ENCODE measurements at regions not wholly inside any gene's neighbourhood (a gene's known extent, or its start where the extent isn't known, plus 50 kb on each side); places are given as distances from the start of the nearest gene placed in this dataset.

DNA sequence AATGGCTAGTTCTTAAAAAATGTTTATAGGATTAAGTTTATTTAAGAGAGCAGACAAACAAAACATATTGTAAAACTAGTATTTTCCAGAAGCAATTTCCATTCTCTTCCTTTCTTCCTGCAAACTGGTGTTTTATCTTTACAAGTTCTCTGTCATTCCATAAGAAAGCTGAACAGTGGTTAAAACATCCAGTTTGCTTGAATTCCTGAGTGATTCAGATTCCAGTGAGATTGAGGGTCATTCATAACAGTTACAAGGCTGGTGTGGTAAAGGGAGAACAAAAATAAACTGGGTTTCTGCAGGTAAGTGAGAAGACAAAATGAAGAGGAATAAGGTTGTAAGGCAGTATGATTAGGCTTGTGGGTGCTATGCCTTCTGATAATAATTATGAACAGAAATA, 544.8 kb upstream of the DIPK2B start:
- no peaks in the 10 kb centered on the region for H3K27me3 ChIP-seq (ENCODE audit: control insufficient read depth in 1 of 2, insufficient read depth in 2 of 2, low read length in 2 of 2)
- POLR2A ChIA-PET: no interaction called here
- no TSS peak for BruUV-seq (replicated peaks)
- no peaks in the 10 kb centered on the region for H3K9me3 ChIP-seq (ENCODE audit: low read length)
- H3K4me1 ChIP-seq (ENCODE audit: insufficient read depth, low read length): no peaks in the 10 kb centered on the region
- DNase-seq (ENCODE audit: low spot score) (no peak), ATAC-seq (no peak), FAIRE-seq (no peak)
- H3K27ac ChIP-seq (ENCODE audit: extremely low read length, insufficient read depth, low read length): no peak overlapping the region
- CTCF ChIA-PET (ENCODE audit: low intra/inter-chr PET ratio, low total read pairs): no interaction called here
- H2AFZ ChIP-seq (ENCODE audit: low read length): no peak overlapping the region
- peaks cover 1 to 5% of the 10 kb centered on the region in 2 experiments; a peak in 2 of 5 replicates for H3K36me3 ChIP-seq (replicated peaks in 1 of 2; ENCODE audit: control insufficient read depth in 1 of 2, insufficient read depth in 2 of 2, low read length in 2 of 2)
- intact Hi-C loops (cut with micrococcal nuclease; ENCODE audit: unreplicated experiment): no loop called here
- H3K4me3 ChIP-seq (replicated peaks in 1 of 3; ENCODE audit: insufficient read depth in 1 of 3, low read depth in 2 of 3, low read length in 3 of 3): no peak overlapping the region
- no peak overlapping the region for H3K9ac ChIP-seq (ENCODE audit: insufficient read depth, low read depth, low read length)
- in situ Hi-C loops (cut with HindIII; ENCODE audit: extremely low pct_ligation_motif_present, low pct_unique_long_range_greater_than_20kb): loop anchor here (25.0 kb wide), 1 partner anchor 433 kb away; no protein-coding TSS in a partner anchor
- no peaks in the 10 kb centered on the region for H4K20me1 ChIP-seq (ENCODE audit: insufficient read depth, low read length)
- no peak overlapping the region for H3K4me2 ChIP-seq (ENCODE audit: low read depth, low read length)
- TF ChIP-seq STAT5B (CRISPR knock-in tag; IDR thresholded peaks at IDR 0.05) (no peak), ZNF629 (CRISPR knock-in tag; conservative IDR thresholded peaks at IDR 0.05) (no peak), ZNF451 (CRISPR knock-in tag; IDR thresholded peaks at IDR 0.05) (no peak), SALL1 (CRISPR knock-in tag; IDR thresholded peaks at IDR 0.05) (no peak), AHR (CRISPR knock-in tag; IDR thresholded peaks at IDR 0.05) (no peak), RARG (CRISPR knock-in tag; IDR thresholded peaks at IDR 0.05; ENCODE audit: low read depth) (no peak), NFIB (CRISPR knock-in tag; IDR thresholded peaks at IDR 0.05; ENCODE audit: borderline replicate concordance) (no peak), KLF11 (CRISPR knock-in tag; IDR thresholded peaks at IDR 0.05) (no peak), FOXK1 (CRISPR knock-in tag; IDR thresholded peaks at IDR 0.05; ENCODE audit: borderline replicate concordance, low read depth) (no peak), MXI1 (IDR thresholded peaks at IDR 0.05; ENCODE audit: borderline replicate concordance, low read depth, low read length) (no peak), ZNF274 (CRISPR knock-in tag; IDR thresholded peaks at IDR 0.05) (no peak), ZBTB42 (CRISPR knock-in tag; IDR thresholded peaks at IDR 0.05) (no peak), TBX3 (IDR thresholded peaks at IDR 0.05; ENCODE audit: borderline replicate concordance) (no peak), ATM (IDR thresholded peaks at IDR 0.05; ENCODE audit: borderline replicate concordance) (no peak), ONECUT2 (CRISPR knock-in tag; IDR thresholded peaks at IDR 0.05) (no peak), ZNF468 (CRISPR knock-in tag; IDR thresholded peaks at IDR 0.05) (no peak)
- TF ChIP-seq, protein P1, sequence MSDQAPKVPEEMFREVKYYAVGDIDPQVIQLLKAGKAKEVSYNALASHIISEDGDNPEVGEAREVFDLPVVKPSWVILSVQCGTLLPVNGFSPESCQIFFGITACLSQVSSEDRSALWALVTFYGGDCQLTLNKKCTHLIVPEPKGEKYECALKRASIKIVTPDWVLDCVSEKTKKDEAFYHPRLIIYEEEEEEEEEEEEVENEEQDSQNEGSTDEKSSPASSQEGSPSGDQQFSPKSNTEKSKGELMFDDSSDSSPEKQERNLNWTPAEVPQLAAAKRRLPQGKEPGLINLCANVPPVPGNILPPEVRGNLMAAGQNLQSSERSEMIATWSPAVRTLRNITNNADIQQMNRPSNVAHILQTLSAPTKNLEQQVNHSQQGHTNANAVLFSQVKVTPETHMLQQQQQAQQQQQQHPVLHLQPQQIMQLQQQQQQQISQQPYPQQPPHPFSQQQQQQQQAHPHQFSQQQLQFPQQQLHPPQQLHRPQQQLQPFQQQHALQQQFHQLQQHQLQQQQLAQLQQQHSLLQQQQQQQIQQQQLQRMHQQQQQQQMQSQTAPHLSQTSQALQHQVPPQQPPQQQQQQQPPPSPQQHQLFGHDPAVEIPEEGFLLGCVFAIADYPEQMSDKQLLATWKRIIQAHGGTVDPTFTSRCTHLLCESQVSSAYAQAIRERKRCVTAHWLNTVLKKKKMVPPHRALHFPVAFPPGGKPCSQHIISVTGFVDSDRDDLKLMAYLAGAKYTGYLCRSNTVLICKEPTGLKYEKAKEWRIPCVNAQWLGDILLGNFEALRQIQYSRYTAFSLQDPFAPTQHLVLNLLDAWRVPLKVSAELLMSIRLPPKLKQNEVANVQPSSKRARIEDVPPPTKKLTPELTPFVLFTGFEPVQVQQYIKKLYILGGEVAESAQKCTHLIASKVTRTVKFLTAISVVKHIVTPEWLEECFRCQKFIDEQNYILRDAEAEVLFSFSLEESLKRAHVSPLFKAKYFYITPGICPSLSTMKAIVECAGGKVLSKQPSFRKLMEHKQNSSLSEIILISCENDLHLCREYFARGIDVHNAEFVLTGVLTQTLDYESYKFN (CRISPR knock-in tag; conservative IDR thresholded peaks at IDR 0.05): no peak
- TF ChIP-seq, protein P2, sequence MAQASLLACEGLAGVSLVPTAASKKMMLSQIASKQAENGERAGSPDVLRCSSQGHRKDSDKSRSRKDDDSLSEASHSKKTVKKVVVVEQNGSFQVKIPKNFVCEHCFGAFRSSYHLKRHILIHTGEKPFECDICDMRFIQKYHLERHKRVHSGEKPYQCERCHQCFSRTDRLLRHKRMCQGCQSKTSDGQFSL (CRISPR knock-in tag; IDR thresholded peaks at IDR 0.05): no peak
- TF ChIP-seq, protein P3, sequence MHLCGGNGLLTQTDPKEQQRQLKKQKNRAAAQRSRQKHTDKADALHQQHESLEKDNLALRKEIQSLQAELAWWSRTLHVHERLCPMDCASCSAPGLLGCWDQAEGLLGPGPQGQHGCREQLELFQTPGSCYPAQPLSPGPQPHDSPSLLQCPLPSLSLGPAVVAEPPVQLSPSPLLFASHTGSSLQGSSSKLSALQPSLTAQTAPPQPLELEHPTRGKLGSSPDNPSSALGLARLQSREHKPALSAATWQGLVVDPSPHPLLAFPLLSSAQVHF (CRISPR knock-in tag; IDR thresholded peaks at IDR 0.05): no peak
- TF ChIP-seq, protein P4, sequence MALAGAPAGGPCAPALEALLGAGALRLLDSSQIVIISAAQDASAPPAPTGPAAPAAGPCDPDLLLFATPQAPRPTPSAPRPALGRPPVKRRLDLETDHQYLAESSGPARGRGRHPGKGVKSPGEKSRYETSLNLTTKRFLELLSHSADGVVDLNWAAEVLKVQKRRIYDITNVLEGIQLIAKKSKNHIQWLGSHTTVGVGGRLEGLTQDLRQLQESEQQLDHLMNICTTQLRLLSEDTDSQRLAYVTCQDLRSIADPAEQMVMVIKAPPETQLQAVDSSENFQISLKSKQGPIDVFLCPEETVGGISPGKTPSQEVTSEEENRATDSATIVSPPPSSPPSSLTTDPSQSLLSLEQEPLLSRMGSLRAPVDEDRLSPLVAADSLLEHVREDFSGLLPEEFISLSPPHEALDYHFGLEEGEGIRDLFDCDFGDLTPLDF (CRISPR knock-in tag; IDR thresholded peaks at IDR 0.05): no peak
- no peaks in the 10 kb centered on the region for H3K79me2 ChIP-seq (ENCODE audit: insufficient read depth, low read length)
